Stimulated activated CD4-positive, alpha-beta T cell treated with anti-CD3 and anti-CD28 coated beads, Interleukin-4, amount 100 ng/mL, for 4 hours (primary cell): ENCODE measurements at regions not wholly inside any gene's neighbourhood (a gene's known extent, or its start where the extent isn't known, plus 50 kb on each side); places are given as distances from the start of the nearest gene placed in this dataset.

Source experiments
- DNase-seq, 2 experiments: peaks; one replicate each; pipeline ENCODE4 v3.0.0-alpha.2; 2020

DNA sequence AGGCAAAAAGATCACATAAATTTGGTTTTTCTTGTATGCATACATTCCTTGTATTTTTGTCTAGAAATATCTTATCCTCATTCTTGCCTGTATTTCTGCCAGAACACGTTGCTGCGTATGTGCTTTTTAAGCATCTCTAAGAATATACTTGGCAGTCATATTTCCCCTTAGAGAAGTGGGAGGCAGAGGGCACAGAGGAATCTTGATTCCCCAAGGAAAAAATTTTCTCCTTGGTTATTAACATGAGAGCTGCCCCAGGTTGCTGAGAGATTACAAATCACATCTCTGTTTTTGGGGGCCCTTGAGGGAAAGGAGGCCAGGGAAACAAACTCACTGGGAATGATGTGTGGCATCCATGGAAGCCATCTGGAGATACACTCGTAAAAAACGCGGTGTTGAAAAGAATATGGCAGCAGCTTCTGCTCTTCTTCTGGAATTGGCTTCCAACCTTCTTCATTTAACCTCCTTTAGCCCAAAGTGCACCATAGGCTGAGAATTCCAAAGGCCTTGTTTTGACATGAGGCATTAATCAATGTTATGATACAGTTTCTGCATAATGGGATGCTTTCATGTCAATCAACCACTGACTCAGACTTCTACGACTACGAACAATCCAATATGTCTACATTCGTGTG lies 684.3 kb upstream of the SORCS1 start:
- no peak for DNase-seq

GRCh38 chr10:107847620-107848019 lies 683.1 kb upstream of the SORCS1 start:
- no peak for DNase-seq

- no peak for DNase-seq
Measured at GRCh38 chr10:107834706-107835105, 670.2 kb upstream of the SORCS1 start.

GRCh38 chr10:107831772-107832171 lies 667.3 kb upstream of the SORCS1 start:
- no peak for DNase-seq

- no peak for DNase-seq
Measured at GRCh38 chr10:107829161-107829560, 664.7 kb upstream of the SORCS1 start.

- no peak for DNase-seq
Measured at GRCh38 chr10:107826171-107826570, 661.7 kb upstream of the SORCS1 start.

DNA sequence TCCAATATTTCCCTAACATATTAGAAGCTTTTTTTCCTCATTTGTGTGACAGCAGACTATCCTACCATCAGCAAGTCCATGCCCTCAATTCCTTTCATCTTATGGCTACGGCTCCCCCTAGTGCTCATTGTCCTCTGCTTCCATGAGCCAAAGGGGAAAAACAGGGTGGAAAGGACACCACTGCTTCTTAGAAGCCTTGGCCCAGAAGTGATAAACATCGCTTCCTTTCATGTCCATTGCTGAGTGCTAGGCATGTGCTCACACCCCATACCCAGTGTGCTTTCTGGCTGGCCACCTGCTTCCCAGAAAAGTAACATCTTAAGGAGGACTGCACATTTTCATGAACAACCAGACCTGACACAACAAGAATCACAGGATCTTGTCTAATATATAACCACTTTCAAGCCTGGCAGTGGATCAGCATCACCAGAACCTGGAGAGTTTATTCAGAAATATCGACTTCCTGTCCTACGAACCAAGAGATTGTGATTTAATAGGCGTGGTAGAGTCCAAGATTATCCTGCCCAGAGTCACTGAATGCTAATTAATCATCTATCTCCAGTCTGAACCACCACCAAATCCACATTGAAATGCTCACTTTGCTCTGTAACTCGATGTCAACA lies 650.5 kb upstream of the SORCS1 start:
- DNase-seq: no peak

- no peak for DNase-seq
Measured at GRCh38 chr10:107813451-107814162, 649.1 kb upstream of the SORCS1 start.

DNA sequence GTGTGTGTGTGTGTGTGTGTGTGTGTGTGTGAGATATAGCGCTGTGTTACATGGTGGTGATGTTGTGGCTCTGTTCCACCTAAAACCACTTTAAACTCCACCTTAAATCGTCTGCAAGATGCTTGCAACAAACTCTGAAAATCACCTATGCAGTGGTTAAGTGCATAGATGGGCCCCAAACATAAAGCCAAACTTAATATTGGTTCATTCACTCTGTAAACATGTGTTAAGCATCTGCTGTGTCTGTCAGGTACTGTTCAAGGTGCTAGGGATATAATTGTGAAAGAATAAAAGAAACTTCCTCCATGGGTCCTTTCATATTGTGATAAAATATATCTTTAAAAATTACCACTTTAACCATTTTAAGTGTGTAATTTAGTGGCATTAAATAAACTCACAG lies 645.4 kb upstream of the SORCS1 start:
- no peak for DNase-seq

GRCh38 chr10:107807836-107808235 lies 643.3 kb upstream of the SORCS1 start:
- DNase-seq: no peak

GRCh38 chr10:107806026-107806425 lies 641.5 kb upstream of the SORCS1 start:
- no peak for DNase-seq

DNA sequence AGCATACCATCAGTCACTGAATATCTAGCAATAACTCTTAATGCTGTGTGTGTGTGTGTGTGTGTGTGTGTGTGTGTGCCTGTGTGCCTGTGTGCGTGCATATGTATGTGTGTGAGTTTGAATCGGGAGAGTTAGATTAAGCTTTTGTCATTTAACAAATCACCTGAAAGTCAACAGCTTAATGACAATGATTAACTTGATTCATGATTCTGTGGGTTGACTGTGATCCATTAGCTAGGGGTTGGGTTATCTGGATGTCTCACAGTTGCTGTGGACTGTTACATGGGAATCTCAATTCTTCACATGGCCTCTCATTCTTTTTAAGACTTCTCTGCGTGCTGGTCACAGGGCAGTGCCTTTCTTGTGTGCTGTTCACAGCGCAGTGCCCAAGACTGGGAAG lies 639.0 kb upstream of the SORCS1 start:
- DNase-seq: no peak

DNA sequence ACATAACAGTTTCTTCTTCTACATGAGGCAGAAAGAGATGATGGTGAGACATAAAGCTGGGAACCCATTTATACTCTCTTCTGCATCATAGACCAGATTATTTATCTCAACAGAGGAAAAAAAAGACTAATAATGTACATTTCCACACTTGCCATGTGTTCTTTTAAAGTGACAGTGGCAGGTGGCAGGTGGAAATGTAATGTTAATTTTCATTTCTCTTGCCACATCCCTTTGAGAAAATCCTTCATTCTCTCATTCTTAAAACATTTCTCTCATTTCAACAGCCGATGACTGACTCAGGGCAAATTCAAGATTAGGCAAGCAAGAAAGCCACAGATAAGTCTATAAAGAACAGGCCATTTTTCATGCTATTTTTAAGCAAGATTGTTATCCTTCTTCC lies 635.6 kb upstream of the SORCS1 start:
- DNase-seq: no peak

GRCh38 chr10:107790271-107790670 lies 625.8 kb upstream of the SORCS1 start:
- no peak for DNase-seq

DNA sequence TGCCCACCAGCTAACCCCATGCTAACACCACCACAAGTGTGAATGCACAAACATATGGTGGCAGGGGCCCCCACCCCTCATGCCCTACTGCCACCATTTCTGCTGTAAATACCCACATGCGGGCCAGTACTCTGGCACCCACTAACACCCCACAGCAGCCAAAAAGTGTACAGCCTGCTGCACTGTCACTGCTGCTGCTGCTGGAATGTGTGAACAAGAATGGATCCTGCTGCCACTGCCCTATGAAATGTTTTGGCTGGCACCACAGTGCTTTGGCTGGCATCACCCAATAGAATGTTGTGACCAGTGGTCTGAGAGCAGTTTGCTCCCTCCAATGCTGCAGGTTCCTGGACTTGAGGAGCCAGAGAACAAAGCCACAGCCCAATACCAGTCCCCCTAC lies 606.6 kb upstream of the SORCS1 start:
- DNase-seq: no peak

DNA sequence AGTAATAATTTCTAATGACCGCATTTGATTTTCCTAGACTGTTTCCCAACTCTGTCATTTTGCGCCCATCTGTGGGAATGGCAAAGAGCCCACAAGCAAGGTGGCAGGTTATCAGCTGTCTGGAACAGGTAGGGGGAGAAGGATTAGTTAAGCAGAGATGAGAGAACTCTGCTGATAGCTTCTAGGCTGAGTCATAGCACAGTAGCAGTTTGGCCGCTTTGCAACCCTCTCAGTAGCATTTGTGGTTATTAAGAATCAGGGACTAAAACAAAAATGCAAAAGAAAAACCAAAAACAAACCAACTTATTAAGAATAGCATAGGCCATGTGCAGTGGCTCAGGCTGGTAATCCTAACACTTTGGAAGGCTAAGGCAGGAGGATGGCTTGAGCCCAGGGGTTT lies 602.7 kb upstream of the SORCS1 start:
- DNase-seq: no peak

DNA sequence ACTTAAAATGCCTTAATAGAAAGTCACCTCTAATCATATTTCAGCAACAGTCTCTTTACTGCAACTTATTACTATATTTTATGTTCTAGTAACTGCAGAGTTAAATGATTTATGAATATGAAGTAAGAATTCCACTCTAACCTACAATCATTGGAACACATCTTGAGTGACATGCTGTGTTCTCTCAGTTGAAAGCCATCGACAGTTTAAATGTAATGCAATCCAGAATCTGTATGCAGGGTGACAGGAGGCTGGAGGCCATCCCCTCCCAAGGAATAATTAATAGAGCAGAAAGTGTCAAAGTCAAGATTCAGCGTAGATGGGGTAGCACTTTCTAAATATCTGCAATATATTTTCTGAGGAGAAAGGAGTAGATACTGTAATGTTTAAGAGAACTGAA lies 590.3 kb upstream of the SORCS1 start:
- no peak for DNase-seq

DNA sequence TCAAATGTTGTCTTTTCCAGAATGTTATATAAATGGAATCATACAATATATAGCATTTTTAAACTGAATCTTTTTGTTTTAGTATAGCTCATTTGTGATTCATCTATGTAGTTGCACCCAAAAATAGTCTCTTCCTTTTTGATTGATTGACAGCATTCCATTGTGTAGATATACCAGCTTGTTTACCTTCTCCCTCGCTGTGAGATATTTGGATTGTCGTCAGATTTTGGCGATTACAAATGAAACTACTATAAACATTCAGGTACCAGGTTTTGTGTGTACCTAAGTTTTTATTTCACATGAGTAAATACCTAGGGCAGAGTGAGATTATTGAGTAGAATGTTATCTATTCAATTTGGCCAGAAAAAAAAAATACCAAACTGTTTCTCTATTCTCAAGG lies 584.7 kb upstream of the SORCS1 start:
- no peak for DNase-seq

DNA sequence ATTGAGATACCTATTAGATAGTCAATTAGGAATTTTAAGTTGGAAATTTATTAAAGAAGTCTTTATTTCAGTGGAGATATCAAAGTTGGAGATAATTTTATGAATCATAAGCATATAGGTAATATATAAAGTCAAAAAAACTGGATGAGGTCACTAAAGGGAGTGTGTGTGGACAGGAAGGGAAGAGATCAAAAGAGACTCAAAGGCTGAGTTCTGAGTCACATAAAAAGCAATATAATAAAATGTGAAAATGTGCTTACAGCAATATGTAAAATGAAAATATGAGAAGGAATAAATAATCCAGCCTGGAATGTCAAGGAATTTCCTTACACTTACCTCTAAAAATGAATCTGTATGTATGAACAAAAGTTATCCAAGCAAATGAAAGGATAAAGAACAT lies 583.3 kb upstream of the SORCS1 start:
- DNase-seq: no peak

GRCh38 chr10:107741971-107742370 lies 577.5 kb upstream of the SORCS1 start:
- no peak for DNase-seq

- DNase-seq: no peak
Measured at GRCh38 chr10:107740962-107741690, 576.6 kb upstream of the SORCS1 start.

- DNase-seq: no peak
Measured at GRCh38 chr10:107739951-107740350, 575.4 kb upstream of the SORCS1 start.

DNA sequence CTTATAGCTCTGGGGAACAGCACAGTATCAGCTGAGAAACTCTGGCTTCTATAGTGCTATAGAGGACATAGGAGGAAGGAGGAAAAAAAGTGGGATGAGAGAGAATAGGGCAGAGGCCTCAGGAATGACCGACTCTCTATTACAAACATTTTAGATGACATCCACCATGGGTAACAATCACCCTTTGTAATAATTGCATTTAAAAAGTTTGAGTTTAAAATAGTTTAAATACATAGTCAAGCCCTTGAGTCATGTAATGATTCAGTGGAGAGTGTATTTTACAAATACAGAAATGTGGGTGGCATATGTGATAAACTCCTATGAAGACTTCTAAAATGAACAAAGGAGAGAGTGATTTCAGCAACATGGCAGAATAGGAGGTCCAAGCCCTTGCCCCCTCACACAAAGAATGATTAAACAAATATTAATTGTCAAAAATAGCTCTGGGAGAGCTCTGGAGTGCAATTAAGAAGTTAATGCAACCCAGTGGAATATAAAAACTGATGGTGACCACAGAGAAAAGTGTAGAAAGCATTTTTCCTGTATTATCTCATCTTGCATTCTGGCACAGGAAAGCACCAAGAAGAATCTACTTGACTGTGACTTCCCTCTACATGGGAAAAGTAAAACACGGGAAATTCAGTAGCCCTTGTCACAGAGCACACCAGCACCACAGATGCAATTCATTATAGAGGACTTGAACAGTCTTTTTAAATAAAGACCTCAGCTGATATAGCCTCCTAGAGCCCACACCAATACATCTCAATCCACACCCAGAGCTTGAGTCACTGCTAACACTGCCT lies 569.0 kb upstream of the SORCS1 start:
- no peak for DNase-seq
